HG02973 (cell line): ENCODE measurements at regions not wholly inside any gene's neighbourhood (a gene's known extent, or its start where the extent isn't known, plus 50 kb on each side); places are given as distances from the start of the nearest gene placed in this dataset.
"Not testable (repeated sequence)": the region's sequence is repeated elsewhere in the genome, so short reads cannot be mapped to it uniquely, and the experiment has no call there.

Experiments used
- ATAC-seq: cut with Tn5 transposase; IDR thresholded peaks from one replicate; pipeline ENCODE4 v1.9.1; 2021; ENCODE audit warnings: moderate library complexity; ENCODE audit not compliant: unreplicated experiment

DNA sequence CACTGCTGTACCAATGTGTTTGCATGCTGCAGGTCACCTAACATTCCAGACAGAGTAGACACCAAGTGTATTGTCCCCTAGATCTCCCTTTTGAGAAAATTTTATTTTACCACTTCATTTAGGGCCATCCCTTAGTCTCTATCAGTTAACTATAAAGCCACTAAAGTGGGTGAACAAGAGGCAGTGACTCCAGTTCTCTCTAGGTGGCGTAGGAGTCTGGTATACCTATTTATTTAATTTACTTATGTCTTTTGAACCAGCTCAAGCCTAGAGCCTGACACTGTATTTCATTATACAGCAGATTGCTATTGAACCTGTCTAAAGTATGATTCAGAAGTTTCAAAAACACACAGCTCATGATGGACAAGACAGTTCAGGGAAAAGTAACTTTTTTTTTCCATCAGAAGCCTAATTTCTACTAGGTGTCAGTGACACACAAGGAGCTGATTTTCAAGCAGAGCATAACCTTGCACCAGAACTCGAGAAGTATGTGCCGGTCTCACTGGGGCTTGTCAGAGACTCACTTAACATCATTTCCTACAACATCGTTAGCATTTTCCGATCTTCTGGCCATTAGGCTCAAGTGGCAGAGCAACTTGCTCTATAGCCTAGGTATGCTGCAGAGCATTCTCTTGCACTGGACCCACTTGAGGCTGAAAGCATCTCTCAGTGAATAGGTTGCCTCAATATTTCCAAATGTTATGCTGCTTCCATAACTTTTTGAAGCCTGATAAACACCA is 175.4 kb downstream of the CDC14C start:
- no peak for ATAC-seq

DNA sequence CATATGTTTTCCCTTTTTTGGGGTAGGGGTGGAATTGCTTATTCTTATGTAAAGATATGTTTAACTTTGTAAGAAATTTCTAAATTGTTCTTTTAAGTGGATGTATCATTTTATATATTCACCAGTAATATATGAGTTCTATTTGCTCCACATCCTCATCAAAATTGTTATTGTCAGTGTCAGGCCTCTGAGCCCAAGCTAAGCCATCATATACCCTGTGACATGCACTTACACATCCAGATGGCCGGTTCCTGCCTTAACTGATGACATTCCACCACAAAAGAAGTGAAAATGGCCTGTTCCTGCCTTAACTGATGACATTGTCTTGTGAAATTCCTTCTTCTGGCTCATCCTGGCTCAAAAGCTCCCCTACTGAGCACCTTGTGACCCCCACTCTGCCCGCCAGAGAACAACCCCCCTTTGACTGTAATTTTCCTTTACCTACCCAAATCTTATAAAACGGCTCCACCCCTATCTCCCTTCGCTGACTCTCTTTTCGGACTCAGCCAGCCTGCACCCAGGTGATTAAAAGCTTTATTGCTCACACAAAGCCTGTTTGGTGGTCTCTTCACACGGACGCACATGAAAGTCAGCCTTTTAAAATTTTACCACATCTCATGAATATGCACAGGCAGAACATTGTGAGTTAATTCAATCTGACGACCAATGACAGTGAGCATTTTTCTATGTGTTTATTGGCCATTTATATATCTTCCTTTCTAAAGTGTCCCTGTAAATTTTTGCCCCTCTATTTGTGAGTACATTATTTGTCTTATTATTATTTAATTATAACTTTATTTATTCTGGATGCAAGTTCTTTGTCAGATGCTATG is 176.8 kb downstream of the CDC14C start:
- ATAC-seq = not testable (repeated sequence)

DNA sequence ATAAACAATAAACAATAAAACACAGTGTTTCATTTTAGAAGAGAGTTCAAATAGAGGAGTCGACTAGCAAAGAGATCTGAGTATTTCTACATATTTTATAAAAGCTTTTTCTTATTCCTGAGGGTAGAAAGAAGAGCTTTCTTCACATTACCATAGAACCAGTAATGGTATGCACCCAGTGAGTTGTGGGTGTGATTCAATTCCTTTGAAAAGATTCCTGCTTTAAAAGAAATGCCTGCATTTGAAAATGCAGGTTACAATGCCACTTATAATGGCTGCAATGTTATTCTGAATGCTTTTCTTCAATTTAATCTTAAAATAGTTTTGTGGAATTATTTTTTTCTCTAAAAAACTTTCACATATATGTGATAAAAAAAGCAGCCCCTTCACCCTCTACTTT is 178.1 kb downstream of the CDC14C start:
- no peak for ATAC-seq

DNA sequence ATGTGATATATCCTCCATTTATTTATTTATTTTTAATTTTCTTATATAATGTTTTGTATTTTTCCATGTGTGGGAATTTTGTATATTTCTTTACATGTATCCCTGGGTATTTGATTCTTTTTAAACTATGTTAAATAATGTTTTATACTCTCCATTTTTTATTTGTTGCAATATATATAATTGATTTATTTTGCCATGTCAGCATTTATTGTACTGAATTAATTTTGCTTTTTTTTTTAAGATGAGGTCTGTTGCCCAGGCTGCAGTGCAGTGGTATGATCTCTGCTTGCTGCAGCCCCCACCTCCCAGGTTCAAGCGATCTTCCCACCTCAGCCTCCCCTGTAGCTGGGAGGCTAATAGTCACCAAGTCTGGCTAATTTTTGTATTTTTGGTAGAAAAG is 187.4 kb downstream of the CDC14C start:
- no peak for ATAC-seq

DNA sequence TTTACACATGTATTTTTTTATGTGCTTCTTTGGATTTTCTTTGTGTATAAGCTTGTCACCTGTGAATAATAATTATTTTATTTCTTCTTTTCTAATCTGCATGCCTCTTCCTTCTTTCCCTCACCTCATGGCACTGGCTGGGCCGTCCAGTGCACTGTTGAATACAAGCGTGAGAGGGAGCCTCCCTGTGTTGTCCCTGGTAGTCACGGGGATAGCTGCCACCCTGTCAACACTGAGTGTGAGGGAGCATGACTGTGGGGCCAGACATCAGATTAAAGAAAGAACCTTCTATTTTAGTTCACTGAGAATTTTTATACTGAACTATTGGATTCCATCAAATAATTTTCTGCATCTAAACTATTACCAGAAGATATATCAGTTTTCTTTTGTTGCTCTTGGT is 187.9 kb downstream of the CDC14C start:
- ATAC-seq = no peak

DNA sequence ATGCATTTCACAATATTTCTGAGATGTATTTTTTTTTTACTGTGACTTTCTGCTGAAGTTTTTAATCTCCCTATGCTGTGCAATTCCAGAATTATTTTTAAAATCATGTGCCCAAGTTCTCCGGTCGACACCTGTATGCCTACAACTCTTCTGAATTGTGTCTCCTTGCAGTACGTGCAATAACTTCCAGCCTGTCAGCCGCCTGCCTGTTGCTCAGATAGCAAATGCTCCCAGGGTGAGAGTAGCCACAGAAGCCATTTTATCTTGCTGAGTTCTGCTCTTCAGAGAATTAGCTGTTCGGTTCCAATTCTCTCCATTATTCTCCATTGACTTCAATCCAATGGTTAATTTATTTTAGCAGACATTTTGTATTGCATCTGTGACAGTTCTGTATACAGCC is 188.3 kb downstream of the CDC14C start:
- ATAC-seq = no peak

DNA sequence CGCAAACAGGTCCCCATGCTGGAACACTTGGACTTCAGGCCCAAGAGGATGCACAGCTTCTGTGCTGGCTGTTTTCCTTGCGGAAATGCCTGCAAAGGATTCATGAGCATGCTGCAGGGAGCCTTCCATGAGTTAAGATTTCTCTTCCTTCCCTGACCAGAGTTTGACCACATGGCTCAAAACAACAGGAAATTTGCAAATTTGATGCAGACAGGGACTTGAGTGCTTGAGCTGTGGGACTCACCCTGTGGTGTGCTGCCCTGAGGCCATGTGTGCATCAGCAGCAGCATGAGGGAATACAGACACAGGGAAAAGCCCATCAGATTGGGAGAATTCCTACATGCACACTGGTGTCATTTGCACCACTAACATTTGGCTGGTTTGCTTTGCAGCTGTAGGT is 195.4 kb downstream of the CDC14C start:
- no peak for ATAC-seq

DNA sequence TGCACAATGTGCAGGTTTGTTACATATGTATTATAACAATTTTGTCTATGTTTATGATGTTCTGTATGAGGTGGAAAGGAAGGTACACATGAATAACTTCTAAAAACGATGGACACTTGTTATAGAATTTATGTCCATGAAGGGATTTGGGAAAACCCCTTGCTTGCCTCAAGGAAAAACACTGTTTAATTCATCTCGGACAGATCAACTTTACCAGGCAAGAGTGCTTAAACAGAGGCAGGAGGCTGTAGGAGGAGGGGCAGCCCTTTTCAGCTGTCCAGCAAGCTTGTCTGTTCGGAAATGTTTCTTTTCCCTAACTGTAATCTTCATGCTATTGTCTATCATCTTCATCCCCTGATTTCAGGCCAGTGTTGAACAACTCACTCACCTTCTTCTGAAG is 200.9 kb downstream of the CDC14C start:
- no peak for ATAC-seq

DNA sequence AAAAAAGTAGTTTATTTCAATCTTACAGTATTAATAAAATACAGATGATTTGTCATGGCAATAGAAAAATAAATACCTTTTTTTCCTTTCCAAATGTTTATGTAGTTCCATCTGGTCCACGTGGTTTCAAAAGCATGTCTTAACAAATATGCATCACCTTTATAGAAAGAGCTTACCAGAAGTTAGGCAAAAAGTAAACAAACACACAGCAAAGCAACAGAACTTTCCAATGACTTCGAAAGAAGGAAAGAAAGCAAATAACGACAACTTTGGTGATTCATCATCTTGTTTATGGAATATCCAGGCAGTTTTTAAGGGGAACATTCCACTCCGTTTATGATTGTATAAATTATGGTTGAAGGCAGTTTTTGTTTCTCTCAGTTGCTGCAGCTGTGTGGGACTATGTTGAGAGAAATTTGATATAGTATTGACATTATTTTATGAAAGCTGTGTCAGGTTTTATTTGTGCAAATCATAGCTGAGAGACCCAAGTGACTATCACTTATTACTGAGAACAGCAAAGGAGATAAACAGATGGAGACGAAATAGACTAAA is 203.1 kb downstream of the CDC14C start:
- no peak for ATAC-seq

DNA sequence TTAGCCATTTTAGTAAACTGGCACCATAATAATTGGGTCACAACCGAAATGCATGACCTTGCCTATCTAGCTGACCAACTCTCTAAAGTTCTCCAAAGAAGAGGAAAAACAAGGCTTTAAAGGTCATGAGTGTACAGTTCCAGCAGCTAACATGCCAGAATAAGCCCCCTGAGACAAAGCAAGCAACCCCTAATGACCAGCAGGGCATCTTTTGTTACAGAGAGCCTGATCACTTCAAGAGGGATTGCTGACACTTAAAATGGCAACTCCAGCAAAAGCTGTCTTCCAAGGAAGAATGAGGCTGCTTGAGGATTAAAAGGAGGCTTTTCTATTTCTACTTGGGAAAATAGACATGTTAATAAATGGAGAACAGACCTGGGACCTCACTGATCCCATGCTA is 213.6 kb downstream of the CDC14C start:
- no peak for ATAC-seq

DNA sequence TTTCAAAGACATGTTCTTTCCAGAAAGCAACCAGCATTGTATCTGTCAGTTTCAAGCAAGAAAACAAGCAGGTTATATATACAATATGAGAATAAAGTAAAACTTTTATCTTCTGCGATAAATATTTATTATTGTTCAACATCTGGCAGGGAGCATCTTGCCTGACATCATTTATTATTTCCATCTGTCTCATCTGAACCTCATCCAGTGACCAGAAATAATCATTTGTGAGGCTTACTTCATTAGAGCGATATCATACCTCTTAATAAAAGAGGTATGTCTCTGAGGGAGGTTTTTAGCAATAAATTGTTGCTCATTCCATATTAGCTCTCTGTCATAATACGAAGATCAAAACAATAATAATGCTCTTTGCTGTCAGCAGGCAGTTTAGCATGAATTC is 226.1 kb downstream of the CDC14C start:
- ATAC-seq = no peak

DNA sequence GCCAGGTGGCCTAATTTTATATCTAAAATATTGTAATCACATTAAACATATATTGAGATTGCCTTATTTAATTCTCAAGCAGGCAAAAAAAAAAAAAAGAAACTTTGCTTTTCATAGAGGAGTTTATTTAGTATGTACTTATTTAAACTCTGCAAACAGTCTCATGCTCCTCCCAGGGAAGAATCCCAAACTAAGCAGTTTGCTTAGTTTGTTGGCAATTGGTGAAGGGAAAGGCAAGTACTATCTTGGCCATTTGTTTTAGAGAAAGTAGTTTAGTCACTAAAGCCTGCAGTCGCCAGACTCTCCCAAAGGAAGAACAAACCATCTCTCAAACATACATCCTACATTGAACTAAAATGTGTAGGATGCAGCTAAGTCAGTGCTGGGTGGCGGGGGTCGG is 226.8 kb downstream of the CDC14C start:
- ATAC-seq = no peak

DNA sequence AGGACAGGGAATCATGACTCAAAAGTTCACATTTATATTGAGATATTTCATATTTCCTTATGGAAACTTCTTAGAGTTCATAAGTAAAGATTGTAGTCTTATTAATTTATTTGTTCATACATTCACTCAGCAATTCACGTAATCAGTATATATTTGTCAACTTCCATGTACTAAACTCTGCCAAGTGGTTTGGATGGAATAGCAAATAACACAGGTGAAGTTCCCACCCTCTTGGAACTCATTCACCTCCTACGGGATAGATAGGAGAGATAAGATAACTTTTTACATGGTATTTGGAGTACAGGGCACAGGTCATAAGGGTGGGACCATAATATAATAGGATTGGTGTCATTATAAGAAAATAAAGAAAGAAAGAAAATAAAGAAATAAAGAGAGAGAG is 234.0 kb downstream of the CDC14C start:
- no peak for ATAC-seq

DNA sequence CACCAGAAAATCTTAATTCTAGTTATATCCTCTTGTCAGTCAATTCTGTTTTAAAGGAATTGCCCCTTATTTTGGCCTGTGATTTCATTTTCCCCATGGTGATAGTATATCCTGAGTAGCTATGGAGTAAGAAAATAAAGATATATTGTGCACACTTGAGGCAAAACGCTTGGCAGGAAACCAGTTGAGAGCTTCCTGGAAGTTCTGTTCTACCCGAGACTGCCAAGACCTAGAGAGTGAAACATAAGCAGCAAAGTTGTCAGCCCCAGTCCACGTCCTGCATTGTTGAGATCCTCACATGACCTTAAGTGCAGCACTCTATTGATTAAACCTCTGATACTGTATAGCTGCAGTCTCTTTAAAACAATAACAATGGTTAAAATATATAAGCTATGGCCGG is 235.2 kb downstream of the CDC14C start:
- no peak for ATAC-seq

DNA sequence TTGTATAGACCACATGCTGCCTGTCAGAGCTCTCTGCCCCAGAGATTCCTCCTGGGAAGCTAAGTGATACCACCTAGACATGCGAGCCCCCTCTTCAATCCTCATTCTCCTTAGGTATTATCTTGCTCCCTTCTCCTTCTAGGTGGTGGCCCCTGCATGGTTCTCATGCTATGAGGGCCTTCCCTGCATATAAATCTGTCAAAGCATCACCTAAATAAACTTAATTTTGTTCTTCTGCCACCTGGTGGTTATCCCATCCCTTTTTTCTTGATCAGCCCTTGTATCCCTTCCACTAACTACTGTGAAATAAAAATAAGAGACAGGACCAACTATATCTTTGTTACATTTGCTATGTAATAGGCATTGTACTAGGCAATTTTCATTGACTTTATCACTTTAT is 242.1 kb downstream of the CDC14C start:
- no peak for ATAC-seq

DNA sequence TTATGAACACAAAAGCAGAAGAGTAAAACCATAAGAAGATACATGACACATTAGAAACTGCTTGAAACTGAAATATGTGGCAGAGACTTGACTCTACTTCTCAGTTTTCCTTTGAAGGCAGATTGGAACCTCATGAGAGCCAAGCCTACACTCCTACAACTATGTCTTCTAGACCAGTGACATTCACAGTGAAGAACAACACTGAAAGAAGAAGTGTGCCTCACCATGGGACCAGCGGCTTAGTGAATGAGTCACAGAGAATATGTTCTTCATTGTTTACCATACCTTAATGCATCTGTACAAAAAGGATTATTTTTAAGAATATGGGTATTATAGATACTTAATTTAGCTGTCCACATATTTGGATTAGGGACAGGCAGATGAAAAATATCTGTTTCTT is 248.3 kb downstream of the CDC14C start:
- ATAC-seq = no peak

DNA sequence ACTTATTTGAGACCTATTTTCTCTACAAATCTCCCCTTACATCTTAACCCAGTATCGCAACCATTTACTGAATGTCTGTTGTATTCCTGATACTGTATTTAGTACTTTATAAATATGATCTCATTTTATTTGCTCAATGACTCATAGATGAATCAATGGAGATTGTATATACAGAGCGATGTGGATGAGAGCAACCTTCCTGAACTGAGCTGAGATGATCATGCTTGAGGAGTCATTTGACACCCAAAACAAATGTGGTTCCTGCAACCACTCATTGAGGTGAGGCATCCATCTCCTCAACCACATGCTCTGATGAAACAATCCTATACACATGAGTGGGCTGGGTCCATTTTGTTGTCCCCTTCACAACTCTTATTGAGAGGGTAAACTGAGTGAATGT is 250.0 kb downstream of the CDC14C start:
- ATAC-seq = no peak

DNA sequence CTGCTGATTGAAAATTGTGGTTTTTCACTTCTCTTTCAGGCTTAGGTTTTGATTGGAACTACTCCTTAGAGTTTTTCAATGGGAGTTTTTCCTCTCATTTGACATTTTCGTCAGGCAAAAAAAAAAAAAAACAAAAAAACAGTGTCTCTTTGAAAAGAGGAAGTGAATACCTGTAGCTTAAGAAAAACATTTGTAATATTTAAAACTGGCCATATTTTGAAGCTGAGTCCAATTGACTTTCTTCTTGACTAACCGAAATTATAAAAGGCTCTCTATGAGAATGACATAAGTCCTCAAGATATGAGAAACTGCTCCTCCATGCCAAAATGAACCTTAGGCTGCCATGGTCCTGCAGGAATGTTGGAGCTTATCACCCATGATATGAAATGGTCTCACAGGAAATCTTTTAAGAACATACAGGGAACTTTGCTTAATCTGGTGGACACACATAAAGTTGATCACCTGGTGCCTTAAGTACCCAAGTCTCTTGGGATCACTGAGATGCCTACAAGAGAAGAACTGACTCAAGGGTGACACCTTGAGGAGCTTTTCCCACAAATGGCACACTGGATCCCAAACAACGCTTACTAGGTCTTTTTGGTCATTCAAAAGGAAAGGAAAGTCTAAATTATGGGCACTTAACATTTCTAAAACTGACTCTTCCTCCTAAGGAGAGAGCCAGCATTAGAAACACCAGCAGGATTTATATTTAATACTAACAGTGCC is 263.4 kb downstream of the CDC14C start:
- no peak for ATAC-seq

DNA sequence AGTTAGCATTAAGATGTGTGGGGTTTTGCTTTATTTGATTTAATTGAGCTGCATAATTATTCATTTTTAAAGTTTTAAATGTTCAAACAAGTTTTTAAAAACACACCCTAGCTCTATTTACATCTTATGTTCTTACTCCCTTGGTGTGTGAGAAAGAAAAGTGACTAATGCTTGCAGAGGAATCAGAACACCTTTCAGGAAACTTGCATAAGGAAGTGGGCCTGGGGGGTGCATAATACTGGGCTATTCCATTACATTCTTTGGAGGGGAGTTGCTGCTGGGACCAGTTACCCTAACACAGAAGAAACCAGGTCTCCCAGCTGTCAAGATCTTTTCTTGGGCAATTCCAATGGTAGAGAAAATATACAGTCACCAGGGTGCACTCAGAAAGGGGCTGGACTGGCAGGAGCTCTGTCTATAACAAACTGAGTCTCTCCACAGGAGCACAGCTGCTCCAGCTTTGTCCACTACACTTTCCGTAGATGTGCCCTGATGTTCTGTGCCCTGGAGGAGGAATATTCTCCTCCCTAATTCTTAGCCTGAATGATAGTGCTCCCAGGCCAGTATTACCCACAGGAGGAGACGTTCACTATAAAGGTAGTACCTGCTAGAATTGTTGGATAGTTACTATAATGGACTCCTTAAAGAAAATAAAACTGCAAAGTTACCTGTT is 304.2 kb downstream of the CDC14C start:
- ATAC-seq = no peak

DNA sequence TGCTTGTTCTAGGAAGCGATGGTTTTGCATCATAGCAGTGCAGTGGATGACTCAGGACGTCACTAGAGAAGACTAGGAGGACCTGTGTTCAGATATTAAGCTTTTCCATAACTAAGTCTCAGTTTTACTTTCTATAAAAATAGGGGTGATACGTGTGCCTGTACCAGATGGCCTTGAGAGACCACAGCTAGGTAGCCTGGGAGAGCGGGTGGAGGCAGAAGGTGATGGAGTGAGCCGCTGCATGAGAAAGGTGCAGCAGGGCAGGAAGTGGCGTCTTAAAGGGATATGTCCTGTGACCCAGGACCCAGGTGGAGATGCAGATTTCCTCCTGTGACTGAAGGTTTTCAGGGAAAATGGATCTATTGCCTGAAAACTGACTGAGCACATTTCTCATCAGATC is 304.9 kb downstream of the CDC14C start:
- ATAC-seq = no peak

DNA sequence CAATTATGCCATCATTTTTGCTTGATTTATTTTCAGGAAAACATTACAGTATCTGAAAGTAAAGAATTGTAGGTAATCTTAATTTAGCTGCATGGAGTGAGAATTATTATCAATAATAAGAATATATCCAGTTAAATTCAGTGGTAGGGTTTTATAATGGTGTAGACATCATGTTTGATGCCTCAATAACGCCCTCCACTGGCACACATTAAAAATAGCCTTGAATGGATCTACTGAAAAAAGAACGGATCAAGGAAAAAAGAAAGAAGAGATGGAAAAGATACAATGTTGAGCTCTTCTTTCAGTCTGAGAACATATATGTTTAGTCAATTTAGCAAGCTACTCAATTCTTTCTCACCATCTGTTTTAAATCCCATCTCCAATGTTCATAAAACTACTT is 319.2 kb downstream of the CDC14C start:
- no peak for ATAC-seq
